ENCODE measurements at regions not wholly inside any gene's neighbourhood (a gene's known extent, or its start where the extent isn't known, plus 50 kb on each side); places are given as distances from the start of the nearest gene placed in this dataset.

DNA sequence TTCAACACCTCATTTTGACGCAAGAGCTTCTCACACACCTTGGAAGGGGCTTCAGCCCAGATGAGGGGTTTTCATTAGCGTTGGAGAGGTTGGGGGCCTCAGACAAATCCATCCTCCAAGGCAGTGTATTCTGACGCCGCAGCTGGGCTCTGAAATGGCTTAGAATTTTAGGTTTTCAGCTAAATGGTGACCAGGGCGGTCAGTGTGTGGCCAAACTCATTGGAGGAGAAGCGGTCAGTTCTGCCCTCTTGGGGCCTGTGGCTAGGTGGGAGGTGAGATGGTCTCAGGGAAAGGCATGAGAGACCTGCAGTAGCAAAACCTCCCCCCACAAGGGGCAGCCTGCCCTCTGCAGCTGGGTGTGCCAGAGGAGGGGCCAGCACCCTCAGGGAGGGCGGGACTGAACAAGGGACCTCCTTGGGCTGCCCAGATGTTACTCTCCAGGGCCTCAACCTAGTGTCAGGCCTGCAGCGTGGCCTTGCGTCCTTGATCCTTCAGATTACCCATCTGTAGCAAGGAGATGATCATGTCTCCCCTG is 155.8 kb downstream of the URI1 start:
- Histone ChIP-seq H3K9me3 (no peaks in the 10 kb centered on the region), H3K4me3 (no peak overlapping the region), H3K27ac (no peak overlapping the region), H3K27me3 (no peaks in the 10 kb centered on the region), H3K4me1 (no peaks in the 10 kb centered on the region), H3K36me3 (no peaks in the 10 kb centered on the region)
- no peak for DNase-seq (ENCODE audit: extremely low spot score in 2 of 2)
- TF ChIP-seq POLR2A (IDR thresholded peaks at IDR 0.05) = no peak
- TF ChIP-seq, protein P1, sequence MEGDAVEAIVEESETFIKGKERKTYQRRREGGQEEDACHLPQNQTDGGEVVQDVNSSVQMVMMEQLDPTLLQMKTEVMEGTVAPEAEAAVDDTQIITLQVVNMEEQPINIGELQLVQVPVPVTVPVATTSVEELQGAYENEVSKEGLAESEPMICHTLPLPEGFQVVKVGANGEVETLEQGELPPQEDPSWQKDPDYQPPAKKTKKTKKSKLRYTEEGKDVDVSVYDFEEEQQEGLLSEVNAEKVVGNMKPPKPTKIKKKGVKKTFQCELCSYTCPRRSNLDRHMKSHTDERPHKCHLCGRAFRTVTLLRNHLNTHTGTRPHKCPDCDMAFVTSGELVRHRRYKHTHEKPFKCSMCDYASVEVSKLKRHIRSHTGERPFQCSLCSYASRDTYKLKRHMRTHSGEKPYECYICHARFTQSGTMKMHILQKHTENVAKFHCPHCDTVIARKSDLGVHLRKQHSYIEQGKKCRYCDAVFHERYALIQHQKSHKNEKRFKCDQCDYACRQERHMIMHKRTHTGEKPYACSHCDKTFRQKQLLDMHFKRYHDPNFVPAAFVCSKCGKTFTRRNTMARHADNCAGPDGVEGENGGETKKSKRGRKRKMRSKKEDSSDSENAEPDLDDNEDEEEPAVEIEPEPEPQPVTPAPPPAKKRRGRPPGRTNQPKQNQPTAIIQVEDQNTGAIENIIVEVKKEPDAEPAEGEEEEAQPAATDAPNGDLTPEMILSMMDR (IDR thresholded peaks at IDR 0.05) = no peak
- no peak for TF ChIP-seq POLR2AphosphoS5 (IDR thresholded peaks at IDR 0.05; ENCODE audit: insufficient read depth in 1 of 2, low read depth in 1 of 2)
- intact Hi-C loops (cut with DNase I) = no loop called here

DNA sequence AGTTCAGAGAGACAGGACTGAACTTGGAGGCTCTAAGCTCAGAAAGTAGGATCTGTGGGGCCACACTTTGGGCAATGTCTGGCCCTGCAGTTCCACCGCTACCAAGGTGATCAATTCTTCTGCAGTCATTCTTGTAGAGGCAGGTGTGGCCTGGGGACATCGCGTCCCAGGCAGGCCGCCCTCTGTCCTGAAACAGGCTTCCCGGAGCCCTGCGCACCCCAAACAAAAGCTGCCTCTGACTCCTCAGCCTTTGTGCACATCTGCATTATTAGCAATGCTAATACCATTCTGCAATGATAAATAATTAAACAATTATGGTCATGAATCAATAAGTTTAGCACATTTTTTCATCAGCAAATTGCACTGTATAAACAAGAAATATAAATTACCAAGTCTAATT is 160.2 kb downstream of the URI1 start:
- H3K4me1 ChIP-seq = no peaks in the 10 kb centered on the region
- intact Hi-C loops (cut with DNase I) = no loop called here
- H3K36me3 ChIP-seq = no peaks in the 10 kb centered on the region
- H3K27ac ChIP-seq = no peak overlapping the region
- no peaks in the 10 kb centered on the region for H3K27me3 ChIP-seq
- no peaks in the 10 kb centered on the region for H3K9me3 ChIP-seq
- TF ChIP-seq, protein P1 (IDR thresholded peaks at IDR 0.05) = no peak
- DNase-seq (ENCODE audit: extremely low spot score in 2 of 2) = no peak
- H3K4me3 ChIP-seq = no peak overlapping the region

DNA sequence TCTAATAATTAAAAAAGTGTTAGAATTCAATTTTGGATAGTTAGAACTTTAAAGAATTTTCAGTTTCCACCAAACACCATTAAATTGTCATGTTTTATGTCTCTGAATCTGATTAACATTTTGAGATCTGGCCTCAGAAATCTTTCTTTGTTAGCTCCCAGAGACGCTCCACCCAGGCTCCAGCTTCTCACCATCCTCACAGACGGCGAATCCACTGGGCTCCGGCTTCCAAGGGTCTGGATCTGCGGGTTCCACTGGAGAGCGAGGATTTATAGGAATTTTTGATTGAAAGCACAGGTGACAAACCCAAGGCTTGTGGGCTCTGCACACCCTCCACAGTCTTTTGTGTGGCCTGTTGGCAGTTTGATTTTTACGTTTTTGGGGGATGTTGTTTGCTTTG is 160.6 kb downstream of the URI1 start:
- DNase-seq (ENCODE audit: extremely low spot score in 2 of 2) = no peak

DNA sequence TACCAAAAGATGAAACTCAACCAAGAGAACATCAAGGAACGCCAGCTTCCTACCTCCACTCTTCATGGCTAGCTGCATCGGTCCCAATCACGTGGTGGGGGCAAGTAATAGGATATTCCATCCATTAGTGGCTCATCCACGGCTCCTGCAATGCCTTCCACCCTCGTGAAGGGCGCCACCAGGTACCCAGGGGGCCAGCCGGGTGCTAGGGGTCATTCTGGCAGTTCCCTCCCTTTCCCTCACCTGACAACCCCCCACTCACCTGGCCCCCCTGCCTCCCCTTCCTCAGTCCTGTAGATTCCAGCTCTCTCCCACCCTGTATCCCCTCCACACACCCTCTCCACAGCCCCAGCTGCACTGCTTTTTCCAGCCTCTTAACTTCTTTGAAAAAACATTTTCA is 161.9 kb downstream of the URI1 start:
- H3K9me3 ChIP-seq = no peaks in the 10 kb centered on the region
- no peak for DNase-seq (ENCODE audit: extremely low spot score in 2 of 2)
- H3K27ac ChIP-seq = no peak overlapping the region
- intact Hi-C loops (cut with DNase I) = no loop called here
- TF ChIP-seq, protein P1 (IDR thresholded peaks at IDR 0.05) = no peak
- no peak for TF ChIP-seq POLR2A (IDR thresholded peaks at IDR 0.05)
- TF ChIP-seq POLR2AphosphoS5 (IDR thresholded peaks at IDR 0.05; ENCODE audit: insufficient read depth in 1 of 2, low read depth in 1 of 2) = no peak
- H3K4me1 ChIP-seq = no peaks in the 10 kb centered on the region
- no peaks in the 10 kb centered on the region for H3K36me3 ChIP-seq
- no peaks in the 10 kb centered on the region for H3K27me3 ChIP-seq
- no peak overlapping the region for H3K4me3 ChIP-seq

More for the DNA sequence above, 160.6 kb downstream of the URI1 start:
- H3K27ac ChIP-seq = no peak overlapping the region
- no peaks in the 10 kb centered on the region for H3K36me3 ChIP-seq
- no peaks in the 10 kb centered on the region for H3K4me1 ChIP-seq
- no peak overlapping the region for H3K4me3 ChIP-seq
- no peaks in the 10 kb centered on the region for H3K9me3 ChIP-seq
- H3K27me3 ChIP-seq = no peaks in the 10 kb centered on the region
- intact Hi-C loops (cut with DNase I) = no loop called here
- TF ChIP-seq, protein P1 (IDR thresholded peaks at IDR 0.05) = no peak
- TF ChIP-seq POLR2A (IDR thresholded peaks at IDR 0.05) (no peak), POLR2AphosphoS5 (IDR thresholded peaks at IDR 0.05; ENCODE audit: insufficient read depth in 1 of 2, low read depth in 1 of 2) (no peak)

DNA sequence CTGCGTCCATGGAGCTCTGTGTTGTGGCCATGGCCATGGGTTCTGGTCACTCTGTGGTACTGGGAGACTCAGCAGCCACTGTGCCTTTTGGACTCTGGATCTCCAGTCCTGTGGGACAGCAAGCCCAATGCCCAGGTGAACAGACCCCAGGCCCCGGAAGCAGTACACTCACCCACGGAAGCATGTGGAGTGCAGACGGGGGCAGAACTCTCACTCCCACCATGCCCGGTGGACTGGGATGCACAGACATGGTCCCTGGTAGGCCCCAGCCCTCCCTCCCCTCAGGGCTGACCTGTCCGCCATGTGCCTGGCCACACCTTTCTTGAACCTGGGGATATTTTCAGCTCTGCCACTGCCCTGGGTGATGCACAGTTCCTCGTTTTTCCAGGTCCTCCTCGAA is 163.3 kb downstream of the URI1 start:
- Histone ChIP-seq H3K27ac (no peak overlapping the region), H3K4me1 (no peaks in the 10 kb centered on the region), H3K9me3 (no peaks in the 10 kb centered on the region), H3K4me3 (no peak overlapping the region), H3K36me3 (no peaks in the 10 kb centered on the region), H3K27me3 (no peaks in the 10 kb centered on the region)
- TF ChIP-seq, protein P1 (IDR thresholded peaks at IDR 0.05) = no peak
- TF ChIP-seq POLR2A (IDR thresholded peaks at IDR 0.05) (no peak), POLR2AphosphoS5 (IDR thresholded peaks at IDR 0.05; ENCODE audit: insufficient read depth in 1 of 2, low read depth in 1 of 2) (no peak)
- intact Hi-C loops (cut with DNase I) = no loop called here
- no peak for DNase-seq (ENCODE audit: extremely low spot score in 2 of 2)
